CD4-positive, alpha-beta memory T cell (primary cell): ENCODE measurements at regions not wholly inside any gene's neighbourhood (a gene's known extent, or its start where the extent isn't known, plus 50 kb on each side); places are given as distances from the start of the nearest gene placed in this dataset.

ENCODE experiments used
- CTCF ChIA-PET: fragments of 350-600 bp; sonication (Branson Sonifier 250); formaldehyde crosslinking; loops from one replicate; lab custom pipeline; 2021; ENCODE audit warnings: inconsistent platforms; ENCODE audit not compliant: partially characterized antibody; lab: Charles Lee
- POLR2A ChIA-PET: fragments of 350-600 bp; sonication (Branson Sonifier 250); formaldehyde crosslinking; loops from one replicate; lab custom pipeline; 2021; ENCODE audit not compliant: partially characterized antibody; lab: Charles Lee
- DNase-seq, 5 donors: peaks; one replicate each; pipeline versions ENCODE4 v3.0.0 to v3.0.0-alpha.2; 2020 to 2022; ENCODE audit warnings: mixed read lengths in 1 of 5
- H3K27ac ChIP-seq: one replicate; pipeline ENCODE4 v1.7.0; 2013; ENCODE audit warnings: low read depth, low read length
- H3K27me3 ChIP-seq: 2 replicates; pipeline ENCODE4 v1.7.0; 2013; ENCODE audit warnings: mild to moderate bottlenecking, low read length, moderate library complexity; ENCODE audit not compliant: insufficient read depth
- H3K36me3 ChIP-seq: 2 replicates; pipeline ENCODE4 v1.7.0; 2013; ENCODE audit warnings: mild to moderate bottlenecking, low read length, moderate library complexity; ENCODE audit not compliant: insufficient read depth
- H3K4me1 ChIP-seq: 2 replicates; pipeline ENCODE4 v1.7.0; 2013; ENCODE audit warnings: mild to moderate bottlenecking, low read length, moderate library complexity; ENCODE audit not compliant: insufficient read depth
- H3K4me3 ChIP-seq, 2 donors: one replicate each; pipeline ENCODE4 v1.7.0; 2013; ENCODE audit warnings: low read length in 2 of 2, mild to moderate bottlenecking in 1 of 2
- H3K9me3 ChIP-seq, 2 donors: one replicate each; pipeline ENCODE4 v1.7.0; 2013; ENCODE audit warnings: low read length in 2 of 2, control low read depth in 1 of 2; ENCODE audit not compliant: control insufficient read depth in 1 of 2
- H3K27ac Mint-ChIP-seq, 7 donors: one replicate each; pipeline ENCODE4 v1.8.0; 2020 to 2021; ENCODE audit warnings: mixed read lengths in 7 of 7, mild to moderate bottlenecking in 6 of 7, inconsistent platforms in 3 of 7, moderate library complexity in 3 of 7
- H3K27me3 Mint-ChIP-seq, 2 donors: one replicate each; pipeline ENCODE4 v1.8.0; 2020 to 2021; ENCODE audit warnings: mixed read lengths in 2 of 2
- H3K36me3 Mint-ChIP-seq, 2 donors: one replicate each; pipeline ENCODE4 v1.8.0; 2020 to 2021; ENCODE audit warnings: mixed read lengths in 2 of 2, inconsistent platforms in 1 of 2, mild to moderate bottlenecking in 1 of 2
- H3K4me1 Mint-ChIP-seq, 4 donors: one replicate each; pipeline ENCODE4 v1.8.0; 2020 to 2021; ENCODE audit warnings: mixed read lengths in 4 of 4, mild to moderate bottlenecking in 1 of 4
- H3K4me3 Mint-ChIP-seq, 8 donors: one replicate each; pipeline ENCODE4 v1.8.0; 2020 to 2021; ENCODE audit warnings: mixed read lengths in 8 of 8, mild to moderate bottlenecking in 7 of 8, moderate library complexity in 6 of 8, inconsistent platforms in 3 of 8
- H3K9me3 Mint-ChIP-seq, 8 donors: one replicate each; pipeline ENCODE4 v1.8.0; 2020 to 2021; ENCODE audit warnings: mixed read lengths in 8 of 8, mild to moderate bottlenecking in 5 of 8, inconsistent platforms in 3 of 8, moderate library complexity in 1 of 8
- intact Hi-C: fragments of 100-400 bp; cut with micrococcal nuclease; formaldehyde crosslinking; loops from one replicate; pipeline ENCODE4 v1.15.1; 2023

- H3K27ac ChIP-seq, result no peak overlapping the region
- intact Hi-C loops, result loop anchor here (10.0 kb wide), 1 partner anchor 129 kb away; the partner anchor contains the start of gene AFDN
- peaks cover 0 to 2% (median 0%) of the 10 kb centered on the region in 8 donors for H3K9me3 Mint-ChIP-seq
- H3K27me3 Mint-ChIP-seq, result peaks cover 9 to 27% of the 10 kb centered on the region in 2 donors
- ChIA-PET POLR2A (no interaction called here), CTCF (no interaction called here)
- H3K9me3 ChIP-seq, result no peaks in the 10 kb centered on the region
- no peak overlapping the region for H3K4me3 Mint-ChIP-seq
- no peak overlapping the region for H3K27ac Mint-ChIP-seq
- no peaks in the 10 kb centered on the region for H3K27me3 ChIP-seq
- peaks cover 16% of the 10 kb centered on the region for H3K4me1 ChIP-seq
- no peak overlapping the region for H3K4me3 ChIP-seq
- no peak for DNase-seq
- H3K36me3 ChIP-seq, result no peaks in the 10 kb centered on the region
- peaks cover 6 to 17% (median 15%) of the 10 kb centered on the region in 4 donors for H3K4me1 Mint-ChIP-seq
- H3K36me3 Mint-ChIP-seq, result no peaks in the 10 kb centered on the region
These were observed 130.9 kb upstream of the AFDN start for GRCh38 chr6:167695831-167696230.

- no peak overlapping the region for H3K27ac Mint-ChIP-seq
- CTCF ChIA-PET, result no interaction called here
These were observed 130.4 kb upstream of the AFDN start for GRCh38 chr6:167696296-167696695.

GRCh38 chr6:167697316-167697715 is 129.4 kb upstream of the AFDN start:
- H3K27ac ChIP-seq, result no peak overlapping the region
- H3K36me3 ChIP-seq, result no peaks in the 10 kb centered on the region
- intact Hi-C loops, result loop anchor here (10.0 kb wide), 1 partner anchor 127 kb away; the partner anchor contains the start of gene AFDN
- DNase-seq, result no peak
- no peak overlapping the region for H3K27ac Mint-ChIP-seq
- H3K9me3 ChIP-seq, result no peaks in the 10 kb centered on the region
- peaks cover 12 to 18% of the 10 kb centered on the region in 2 donors for H3K27me3 Mint-ChIP-seq
- no peak overlapping the region for H3K4me3 ChIP-seq
- H3K4me1 Mint-ChIP-seq, result peaks cover 6 to 17% (median 15%) of the 10 kb centered on the region in 4 donors
- no peak overlapping the region for H3K4me3 Mint-ChIP-seq
- peaks cover 16% of the 10 kb centered on the region for H3K4me1 ChIP-seq
- peaks cover 0 to 2% (median 0%) of the 10 kb centered on the region in 8 donors for H3K9me3 Mint-ChIP-seq
- ChIA-PET POLR2A (no interaction called here), CTCF (no interaction called here)
- no peaks in the 10 kb centered on the region for H3K36me3 Mint-ChIP-seq
- no peaks in the 10 kb centered on the region for H3K27me3 ChIP-seq

More at GRCh38 chr6:167696296-167696695, 130.4 kb upstream of the AFDN start:
- no peaks in the 10 kb centered on the region for H3K36me3 ChIP-seq
- DNase-seq, result no peak
- Mint-ChIP-seq H3K9me3 (peaks cover 0 to 2% (median 0%) of the 10 kb centered on the region in 8 donors), H3K36me3 (no peaks in the 10 kb centered on the region), H3K4me1 (peaks cover 6 to 17% (median 15%) of the 10 kb centered on the region in 4 donors), H3K27me3 (peaks cover 9 to 23% of the 10 kb centered on the region in 2 donors), H3K4me3 (no peak overlapping the region)
- H3K27ac ChIP-seq, result no peak overlapping the region
- no peak overlapping the region for H3K4me3 ChIP-seq
- intact Hi-C loops, result loop anchor here (10.0 kb wide), 1 partner anchor 129 kb away; the partner anchor contains the start of gene AFDN
- H3K27me3 ChIP-seq, result no peaks in the 10 kb centered on the region
- no peaks in the 10 kb centered on the region for H3K9me3 ChIP-seq
- peaks cover 16% of the 10 kb centered on the region for H3K4me1 ChIP-seq
- POLR2A ChIA-PET, result no interaction called here

- Histone ChIP-seq H3K27me3 (no peaks in the 10 kb centered on the region), H3K36me3 (no peaks in the 10 kb centered on the region), H3K4me1 (peaks cover 16% of the 10 kb centered on the region), H3K27ac (no peak overlapping the region), H3K9me3 (no peaks in the 10 kb centered on the region), H3K4me3 (no peak overlapping the region)
- DNase-seq, result no peak
- Mint-ChIP-seq H3K27me3 (peaks cover 16 to 18% of the 10 kb centered on the region in 2 donors), H3K9me3 (peaks cover 0 to 2% (median 0%) of the 10 kb centered on the region in 8 donors), H3K27ac (no peak overlapping the region), H3K4me3 (no peak overlapping the region), H3K36me3 (no peaks in the 10 kb centered on the region), H3K4me1 (peaks cover 6 to 17% (median 15%) of the 10 kb centered on the region in 4 donors)
- ChIA-PET POLR2A (no interaction called here), CTCF (interaction anchor here (1.6 kb wide), 1 partner anchor 127 kb away, joined by 3 read pairs; no protein-coding TSS in a partner anchor)
- intact Hi-C loops, result loop anchor here (10.0 kb wide), 1 partner anchor 126 kb away; the partner anchor contains the start of gene AFDN
These were observed 128.2 kb upstream of the AFDN start for GRCh38 chr6:167698540-167698939.

- peaks cover 6 to 17% (median 15%) of the 10 kb centered on the region in 4 donors for H3K4me1 Mint-ChIP-seq
- intact Hi-C loops, result loop anchor here (10.0 kb wide), 1 partner anchor 125 kb away; the partner anchor contains the start of gene AFDN
- peaks cover 16% of the 10 kb centered on the region for H3K4me1 ChIP-seq
- POLR2A ChIA-PET, result interaction anchor here (1.2 kb wide), 1 partner anchor 148 kb away, joined by 4 read pairs; no protein-coding TSS in a partner anchor
- peaks cover 0 to 2% (median 0%) of the 10 kb centered on the region in 8 donors for H3K9me3 Mint-ChIP-seq
- no peaks in the 10 kb centered on the region for H3K36me3 ChIP-seq
- H3K27ac ChIP-seq, result no peak overlapping the region
- H3K27me3 Mint-ChIP-seq, result peaks cover 13 to 14% of the 10 kb centered on the region in 2 donors
- DNase-seq, result peak in 4 of 5 donors; percentile 6 to 32 (median 25)
- H3K27ac Mint-ChIP-seq, result peak overlapping the region in 6 of 7 donors; percentile 2 to 88 (median 66)
- peaks cover 3% of the 10 kb centered on the region for H3K27me3 ChIP-seq
- H3K4me3 Mint-ChIP-seq, result peak overlapping the region; percentile 63 to 86 (median 78)
- CTCF ChIA-PET, result interaction anchor here (1.6 kb wide), 1 partner anchor 126 kb away, joined by 3 read pairs; no protein-coding TSS in a partner anchor
- no peaks in the 10 kb centered on the region for H3K36me3 Mint-ChIP-seq
- H3K4me3 ChIP-seq, result peak overlapping the region in 1 of 2 donors; percentile 3
- H3K9me3 ChIP-seq, result no peaks in the 10 kb centered on the region
These were observed 127.4 kb upstream of the AFDN start for GRCh38 chr6:167699141-167699931.

- ChIA-PET CTCF (interaction anchor here (1.6 kb wide), 1 partner anchor 125 kb away, joined by 3 read pairs; no protein-coding TSS in a partner anchor), POLR2A (interaction anchor here (1.2 kb wide), 1 partner anchor 147 kb away, joined by 4 read pairs; no protein-coding TSS in a partner anchor)
- Histone ChIP-seq H3K27ac (no peak overlapping the region), H3K36me3 (no peaks in the 10 kb centered on the region), H3K4me1 (peaks cover 23% of the 10 kb centered on the region), H3K27me3 (peaks cover 9% of the 10 kb centered on the region), H3K9me3 (no peaks in the 10 kb centered on the region), H3K4me3 (no peak overlapping the region)
- Mint-ChIP-seq H3K27ac (peak overlapping the region in 2 of 7 donors; percentile 26 to 54), H3K4me3 (peak overlapping the region in 6 of 8 donors; percentile 2 to 86 (median 74)), H3K4me1 (peaks cover 8 to 25% (median 19%) of the 10 kb centered on the region in 4 donors), H3K36me3 (no peaks in the 10 kb centered on the region), H3K27me3 (peaks cover 12 to 14% of the 10 kb centered on the region in 2 donors), H3K9me3 (peaks cover 0 to 2% (median 0%) of the 10 kb centered on the region in 8 donors)
- no peak for DNase-seq
- intact Hi-C loops, result no loop called here
These were observed 126.5 kb upstream of the AFDN start for GRCh38 chr6:167700199-167700598.

- Histone ChIP-seq H3K4me3 (no peak overlapping the region), H3K36me3 (no peaks in the 10 kb centered on the region), H3K27ac (no peak overlapping the region), H3K27me3 (peaks cover 9% of the 10 kb centered on the region), H3K4me1 (peaks cover 31% of the 10 kb centered on the region), H3K9me3 (no peaks in the 10 kb centered on the region)
- Mint-ChIP-seq H3K4me1 (peaks cover 10 to 32% (median 26%) of the 10 kb centered on the region in 4 donors), H3K4me3 (no peak overlapping the region), H3K27me3 (peaks cover 11 to 14% of the 10 kb centered on the region in 2 donors), H3K9me3 (peaks cover 0 to 2% (median 0%) of the 10 kb centered on the region in 8 donors), H3K36me3 (no peaks in the 10 kb centered on the region), H3K27ac (no peak overlapping the region)
- intact Hi-C loops, result no loop called here
- no peak for DNase-seq
- POLR2A ChIA-PET, result no interaction called here
- CTCF ChIA-PET, result no interaction called here
These were observed 125.7 kb upstream of the AFDN start for GRCh38 chr6:167701010-167701409.
